ENCODE measurements at regions not wholly inside any gene's neighbourhood (a gene's known extent, or its start where the extent isn't known, plus 50 kb on each side); places are given as distances from the start of the nearest gene placed in this dataset.

DNA sequence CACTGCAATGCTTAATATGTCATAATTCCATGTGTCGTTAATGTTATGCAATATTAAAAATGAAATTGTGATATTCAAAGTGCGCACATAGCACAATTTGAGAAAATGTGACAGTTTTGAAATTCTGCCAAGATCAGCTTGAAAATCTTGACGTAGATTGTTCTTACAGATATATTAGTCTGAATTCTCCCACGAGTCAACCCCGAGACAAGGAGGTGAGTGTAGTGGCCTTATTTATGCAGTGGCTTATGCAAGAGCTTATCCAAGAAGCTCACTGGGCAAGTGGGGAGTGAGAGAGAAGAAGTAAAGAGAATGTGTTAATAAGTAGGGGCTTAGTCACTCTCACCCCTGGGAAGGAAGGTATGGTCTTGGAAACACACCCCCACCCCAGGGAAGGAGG, 286.1 kb upstream of the STS start:
- 79 to 87% methylated on average over 5 of the region's 5 CpGs for WGBS, 2 donors
- H3K27ac ChIP-seq (ENCODE audit: low read depth in 2 of 2, low read length in 1 of 2), result no peak overlapping the region
- no peaks in the 10 kb centered on the region for H3K27me3 ChIP-seq (ENCODE audit: control insufficient read depth in 1 of 2, insufficient read depth in 2 of 2, low read length in 2 of 2)

GRCh38 chrX:6857749-6858148, 289.8 kb upstream of the STS start:
- no peaks in the 10 kb centered on the region for H3K36me3 ChIP-seq (ENCODE audit: control insufficient read depth in 2 of 2, insufficient read depth in 2 of 2, low read length in 1 of 2)
- H3K27me3 ChIP-seq (ENCODE audit: control insufficient read depth in 1 of 2, insufficient read depth in 2 of 2, low read length in 2 of 2), result no peaks in the 10 kb centered on the region
- H3K4me3 ChIP-seq (ENCODE audit: low read depth in 1 of 2, low read length in 2 of 2), result no peak overlapping the region
- H3K9me3 ChIP-seq (ENCODE audit: control insufficient read depth in 2 of 2, insufficient read depth in 1 of 2, low read depth in 1 of 2, low read length in 1 of 2), result no peaks in the 10 kb centered on the region
- H3K27ac ChIP-seq (ENCODE audit: low read depth in 2 of 2, low read length in 1 of 2), result no peak overlapping the region
- H3K4me1 ChIP-seq (ENCODE audit: control insufficient read depth in 2 of 2, insufficient read depth in 2 of 2, low read length in 1 of 2), result no peaks in the 10 kb centered on the region
- WGBS, 2 donors, result 85 to 96% methylated on average over 2 of the region's 2 CpGs

More for the DNA sequence above, 286.1 kb upstream of the STS start:
- no peaks in the 10 kb centered on the region for H3K4me1 ChIP-seq (ENCODE audit: control insufficient read depth in 2 of 2, insufficient read depth in 2 of 2, low read length in 1 of 2)
- no peak overlapping the region for H3K4me3 ChIP-seq (ENCODE audit: low read depth in 1 of 2, low read length in 2 of 2)
- H3K36me3 ChIP-seq (ENCODE audit: control insufficient read depth in 2 of 2, insufficient read depth in 2 of 2, low read length in 1 of 2), result no peaks in the 10 kb centered on the region
- H3K9me3 ChIP-seq (ENCODE audit: control insufficient read depth in 2 of 2, insufficient read depth in 1 of 2, low read depth in 1 of 2, low read length in 1 of 2), result no peaks in the 10 kb centered on the region

- H3K4me3 ChIP-seq (ENCODE audit: low read depth in 1 of 2, low read length in 2 of 2), result no peak overlapping the region
- no peaks in the 10 kb centered on the region for H3K27me3 ChIP-seq (ENCODE audit: control insufficient read depth in 1 of 2, insufficient read depth in 2 of 2, low read length in 2 of 2)
- 63 to 66% methylated on average over 6 of the region's 6 CpGs for WGBS, 2 donors
- no peaks in the 10 kb centered on the region for H3K4me1 ChIP-seq (ENCODE audit: control insufficient read depth in 2 of 2, insufficient read depth in 2 of 2, low read length in 1 of 2)
- H3K9me3 ChIP-seq (ENCODE audit: control insufficient read depth in 2 of 2, insufficient read depth in 1 of 2, low read depth in 1 of 2, low read length in 1 of 2), result no peaks in the 10 kb centered on the region
- H3K27ac ChIP-seq (ENCODE audit: low read depth in 2 of 2, low read length in 1 of 2), result no peak overlapping the region
- no peaks in the 10 kb centered on the region for H3K36me3 ChIP-seq (ENCODE audit: control insufficient read depth in 2 of 2, insufficient read depth in 2 of 2, low read length in 1 of 2)
Observed at GRCh38 chrX:6856471-6856870, 291.0 kb upstream of the STS start.

DNA sequence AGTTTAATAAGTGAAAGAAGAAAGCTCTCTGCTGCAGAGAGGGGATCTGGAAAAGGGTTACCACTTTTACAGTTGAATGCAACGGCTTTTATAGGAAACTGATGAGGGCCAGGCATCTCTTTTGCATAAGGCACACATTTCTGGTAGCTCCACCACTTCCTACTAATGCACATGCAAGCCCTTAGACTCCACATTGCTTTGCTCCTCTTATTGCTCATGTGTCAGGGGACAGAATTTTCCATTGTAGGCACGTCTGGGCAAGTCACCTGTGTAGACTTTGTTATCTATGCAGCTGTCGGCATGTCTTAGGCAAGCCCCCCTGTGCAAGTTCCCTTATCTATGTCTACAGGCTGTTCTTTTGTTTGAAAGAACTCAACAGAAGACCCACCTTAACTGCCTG, 294.6 kb upstream of the STS start:
- Histone ChIP-seq H3K4me3 (ENCODE audit: low read depth in 1 of 2, low read length in 2 of 2) (no peak overlapping the region), H3K9me3 (ENCODE audit: control insufficient read depth in 2 of 2, insufficient read depth in 1 of 2, low read depth in 1 of 2, low read length in 1 of 2) (peaks cover 0 to 4% of the 10 kb centered on the region in 2 donors), H3K27me3 (ENCODE audit: control insufficient read depth in 1 of 2, insufficient read depth in 2 of 2, low read length in 2 of 2) (no peaks in the 10 kb centered on the region), H3K27ac (ENCODE audit: low read depth in 2 of 2, low read length in 1 of 2) (no peak overlapping the region), H3K4me1 (ENCODE audit: control insufficient read depth in 2 of 2, insufficient read depth in 2 of 2, low read length in 1 of 2) (no peaks in the 10 kb centered on the region), H3K36me3 (ENCODE audit: control insufficient read depth in 2 of 2, insufficient read depth in 2 of 2, low read length in 1 of 2) (no peaks in the 10 kb centered on the region)
- WGBS, 2 donors, result 58 to 62% methylated on average over 3 of the region's 3 CpGs

DNA sequence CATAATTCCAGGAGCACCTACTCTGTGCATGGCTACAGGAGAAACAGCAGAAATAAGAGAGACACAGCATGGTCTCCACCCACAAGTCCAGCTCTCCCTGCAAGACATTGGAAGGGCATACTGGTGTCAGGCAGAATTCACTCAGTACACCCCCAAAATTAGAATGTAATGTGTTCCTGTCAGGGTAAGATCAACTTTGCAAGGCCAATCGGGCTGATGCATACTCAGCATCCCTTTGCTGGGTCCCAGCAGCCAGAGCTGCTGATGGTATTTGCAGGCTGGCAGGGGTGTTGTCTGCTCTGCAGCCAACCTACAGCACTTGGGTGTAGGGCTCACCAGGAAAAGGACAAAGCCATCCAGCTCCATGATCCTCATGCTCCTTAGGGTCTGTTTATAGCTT, 295.4 kb upstream of the STS start:
- Histone ChIP-seq H3K4me1 (ENCODE audit: control insufficient read depth in 2 of 2, insufficient read depth in 2 of 2, low read length in 1 of 2) (no peaks in the 10 kb centered on the region), H3K9me3 (ENCODE audit: control insufficient read depth in 2 of 2, insufficient read depth in 1 of 2, low read depth in 1 of 2, low read length in 1 of 2) (peaks cover 0 to 5% of the 10 kb centered on the region in 2 donors), H3K27ac (ENCODE audit: low read depth in 2 of 2, low read length in 1 of 2) (no peak overlapping the region), H3K4me3 (ENCODE audit: low read depth in 1 of 2, low read length in 2 of 2) (no peak overlapping the region), H3K27me3 (ENCODE audit: control insufficient read depth in 1 of 2, insufficient read depth in 2 of 2, low read length in 2 of 2) (no peaks in the 10 kb centered on the region), H3K36me3 (ENCODE audit: control insufficient read depth in 2 of 2, insufficient read depth in 2 of 2, low read length in 1 of 2) (no peaks in the 10 kb centered on the region)
- 86 to 90% methylated on average over 1 of the region's 1 CpG for WGBS, 2 donors

DNA sequence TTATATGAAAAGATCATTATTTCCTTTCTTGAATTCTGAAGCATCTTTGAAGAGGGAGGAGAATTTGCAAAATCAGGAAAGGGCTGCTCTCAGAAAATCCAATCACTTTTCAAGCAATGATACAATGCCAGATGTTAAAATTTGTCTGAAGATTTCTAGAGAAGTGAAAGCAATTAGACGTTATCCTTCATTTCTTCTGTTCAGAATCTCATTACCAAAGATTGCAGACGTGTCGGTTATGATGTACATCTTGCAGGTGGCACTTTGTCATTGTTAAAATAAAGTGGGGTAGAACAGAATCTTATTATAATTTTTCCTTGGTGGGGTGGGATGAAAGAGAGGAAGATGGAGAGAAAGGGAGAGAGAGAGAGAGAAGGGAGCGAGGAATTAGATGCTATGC, 296.4 kb upstream of the STS start:
- peaks cover 0 to 5% of the 10 kb centered on the region in 2 donors for H3K9me3 ChIP-seq (ENCODE audit: control insufficient read depth in 2 of 2, insufficient read depth in 1 of 2, low read depth in 1 of 2, low read length in 1 of 2)
- WGBS, 2 donors, result 87 to 88% methylated on average over 4 of the region's 4 CpGs
- no peaks in the 10 kb centered on the region for H3K4me1 ChIP-seq (ENCODE audit: control insufficient read depth in 2 of 2, insufficient read depth in 2 of 2, low read length in 1 of 2)
- no peaks in the 10 kb centered on the region for H3K36me3 ChIP-seq (ENCODE audit: control insufficient read depth in 2 of 2, insufficient read depth in 2 of 2, low read length in 1 of 2)
- H3K27me3 ChIP-seq (ENCODE audit: control insufficient read depth in 1 of 2, insufficient read depth in 2 of 2, low read length in 2 of 2), result no peaks in the 10 kb centered on the region
- H3K4me3 ChIP-seq (ENCODE audit: low read depth in 1 of 2, low read length in 2 of 2), result no peak overlapping the region
- H3K27ac ChIP-seq (ENCODE audit: low read depth in 2 of 2, low read length in 1 of 2), result no peak overlapping the region

GRCh38 chrX:6849716-6850414, 297.6 kb upstream of the STS start:
- WGBS, 2 donors, result 52 to 61% methylated on average over 6 of the region's 6 CpGs
- Histone ChIP-seq H3K9me3 (ENCODE audit: control insufficient read depth in 2 of 2, insufficient read depth in 1 of 2, low read depth in 1 of 2, low read length in 1 of 2) (peaks cover 0 to 5% of the 10 kb centered on the region in 2 donors), H3K27me3 (ENCODE audit: control insufficient read depth in 1 of 2, insufficient read depth in 2 of 2, low read length in 2 of 2) (no peaks in the 10 kb centered on the region), H3K4me1 (ENCODE audit: control insufficient read depth in 2 of 2, insufficient read depth in 2 of 2, low read length in 1 of 2) (no peaks in the 10 kb centered on the region), H3K27ac (ENCODE audit: low read depth in 2 of 2, low read length in 1 of 2) (no peak overlapping the region), H3K4me3 (ENCODE audit: low read depth in 1 of 2, low read length in 2 of 2) (no peak overlapping the region), H3K36me3 (ENCODE audit: control insufficient read depth in 2 of 2, insufficient read depth in 2 of 2, low read length in 1 of 2) (no peaks in the 10 kb centered on the region)

DNA sequence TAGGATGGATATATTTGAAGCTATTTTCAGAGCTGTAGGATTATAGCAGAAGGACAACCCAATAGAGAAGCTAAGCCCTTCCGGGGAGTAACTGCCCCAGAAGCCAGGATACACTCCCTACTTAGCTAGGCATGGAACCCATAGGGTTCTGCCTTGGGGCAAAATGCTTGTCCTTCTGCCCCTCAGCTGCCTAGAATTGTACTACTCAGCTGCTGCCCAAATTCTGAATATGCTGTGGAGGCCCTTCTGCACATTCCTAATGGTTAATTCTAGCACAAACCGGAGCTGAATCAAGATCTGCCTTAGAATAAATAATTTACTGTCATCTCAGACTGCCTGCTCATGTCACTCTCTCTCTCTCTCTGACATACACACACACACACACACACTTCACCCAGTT, 297.7 kb upstream of the VCX3A start:
- H3K27ac ChIP-seq (ENCODE audit: low read depth in 2 of 2, low read length in 1 of 2), result no peak overlapping the region
- no peak overlapping the region for H3K4me3 ChIP-seq (ENCODE audit: low read depth in 1 of 2, low read length in 2 of 2)
- 91 to 96% methylated on average over 2 of the region's 2 CpGs for WGBS, 2 donors
- no peaks in the 10 kb centered on the region for H3K27me3 ChIP-seq (ENCODE audit: control insufficient read depth in 1 of 2, insufficient read depth in 2 of 2, low read length in 2 of 2)
- H3K9me3 ChIP-seq (ENCODE audit: control insufficient read depth in 2 of 2, insufficient read depth in 1 of 2, low read depth in 1 of 2, low read length in 1 of 2), result no peaks in the 10 kb centered on the region
- H3K4me1 ChIP-seq (ENCODE audit: control insufficient read depth in 2 of 2, insufficient read depth in 2 of 2, low read length in 1 of 2), result no peaks in the 10 kb centered on the region
- no peaks in the 10 kb centered on the region for H3K36me3 ChIP-seq (ENCODE audit: control insufficient read depth in 2 of 2, insufficient read depth in 2 of 2, low read length in 1 of 2)

DNA sequence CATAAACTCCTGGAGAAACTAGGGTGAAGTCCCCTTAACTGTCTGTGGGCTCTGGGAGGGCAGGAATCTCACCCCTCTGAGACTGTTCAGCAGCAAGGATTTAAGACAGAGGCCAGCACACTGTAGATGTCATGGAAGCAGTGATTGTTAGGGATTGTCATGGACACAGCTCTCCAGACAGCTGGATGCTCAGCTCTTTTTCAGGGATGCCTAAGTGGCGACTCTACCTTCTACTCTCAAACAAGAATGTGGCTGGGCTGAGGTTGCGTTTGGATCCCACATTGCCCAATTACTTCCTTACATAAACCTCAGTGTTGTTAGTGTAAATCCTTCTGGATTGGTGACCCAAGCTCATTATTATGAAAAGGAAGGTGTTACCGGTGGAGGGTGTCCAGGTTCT, 291.9 kb upstream of the VCX3A start:
- H3K36me3 ChIP-seq (ENCODE audit: control insufficient read depth in 2 of 2, insufficient read depth in 2 of 2, low read length in 1 of 2), result no peaks in the 10 kb centered on the region
- no peak overlapping the region for H3K4me3 ChIP-seq (ENCODE audit: low read depth in 1 of 2, low read length in 2 of 2)
- no peaks in the 10 kb centered on the region for H3K9me3 ChIP-seq (ENCODE audit: control insufficient read depth in 2 of 2, insufficient read depth in 1 of 2, low read depth in 1 of 2, low read length in 1 of 2)
- no peak overlapping the region for H3K27ac ChIP-seq (ENCODE audit: low read depth in 2 of 2, low read length in 1 of 2)
- H3K4me1 ChIP-seq (ENCODE audit: control insufficient read depth in 2 of 2, insufficient read depth in 2 of 2, low read length in 1 of 2), result no peaks in the 10 kb centered on the region
- no peaks in the 10 kb centered on the region for H3K27me3 ChIP-seq (ENCODE audit: control insufficient read depth in 1 of 2, insufficient read depth in 2 of 2, low read length in 2 of 2)
- WGBS, 2 donors, result 83 to 88% methylated on average over 3 of the region's 3 CpGs

GRCh38 chrX:6821730-6822129, 286.8 kb upstream of the VCX3A start:
- H3K4me1 ChIP-seq (ENCODE audit: control insufficient read depth in 2 of 2, insufficient read depth in 2 of 2, low read length in 1 of 2), result no peaks in the 10 kb centered on the region

More at GRCh38 chrX:6821730-6822129, 286.8 kb upstream of the VCX3A start:
- no peak overlapping the region for H3K4me3 ChIP-seq (ENCODE audit: low read depth in 1 of 2, low read length in 2 of 2)
- WGBS, 2 donors, result 82 to 84% methylated on average over 6 of the region's 6 CpGs
- no peak overlapping the region for H3K27ac ChIP-seq (ENCODE audit: low read depth in 2 of 2, low read length in 1 of 2)
- H3K9me3 ChIP-seq (ENCODE audit: control insufficient read depth in 2 of 2, insufficient read depth in 1 of 2, low read depth in 1 of 2, low read length in 1 of 2), result no peaks in the 10 kb centered on the region
- H3K27me3 ChIP-seq (ENCODE audit: control insufficient read depth in 1 of 2, insufficient read depth in 2 of 2, low read length in 2 of 2), result no peaks in the 10 kb centered on the region
- H3K36me3 ChIP-seq (ENCODE audit: control insufficient read depth in 2 of 2, insufficient read depth in 2 of 2, low read length in 1 of 2), result no peaks in the 10 kb centered on the region
